ENCODE measurements at regions not wholly inside any gene's neighbourhood (a gene's known extent, or its start where the extent isn't known, plus 50 kb on each side); places are given as distances from the start of the nearest gene placed in this dataset.

GRCh38 chr1:94327001-94327690 lies 89.8 kb upstream of the ARHGAP29 start:
- Histone ChIP-seq H3K9me3 (ENCODE audit: control insufficient read depth in 1 of 2, insufficient read depth in 1 of 2, low read depth in 1 of 2, low read length in 2 of 2) (no peaks in the 10 kb centered on the region), H2AFZ (ENCODE audit: low read depth, low read length, poor library complexity, severe bottlenecking) (no peak overlapping the region), H3K27me3 (ENCODE audit: insufficient read depth, low read length) (no peaks in the 10 kb centered on the region), H3K4me1 (ENCODE audit: control insufficient read depth in 1 of 2, insufficient read depth in 2 of 2, low read length in 2 of 2) (peaks cover 78 to 94% of the 10 kb centered on the region in 2 experiments), H3K9me2 (ENCODE audit: insufficient read depth) (no peaks in the 10 kb centered on the region), H3K4me3 (replicated peaks in 1 of 2; ENCODE audit: low read depth in 1 of 2, low read length in 2 of 2) (peak overlapping the region; percentile 13 to 41; a peak in 3 of 4 replicates), H3K79me2 (ENCODE audit: insufficient read depth, low read length) (peaks cover 12% of the 10 kb centered on the region; the same call in 1 of the 2 replicates), H4K20me1 (ENCODE audit: insufficient read depth) (no peaks in the 10 kb centered on the region), H3K36me3 (ENCODE audit: control insufficient read depth in 1 of 2, insufficient read depth in 2 of 2, low read length in 2 of 2) (no peaks in the 10 kb centered on the region), H3K4me2 (ENCODE audit: low read length) (peak overlapping the region; percentile 74), H3K27ac (ENCODE audit: low read depth, low read length) (peak overlapping the region; percentile 90), H3K9ac (ENCODE audit: low read length) (peak overlapping the region; percentile 67)
- RAD21 ChIA-PET (ENCODE audit: low non-redundant PET in 1 of 2, low total read pairs in 2 of 2, uncharacterized antibody in 2 of 2, unreplicated experiment in 2 of 2), result interaction anchor here in 1 of 2 experiments (2.2 kb wide), 1 partner anchor 27 kb away, joined by 7 read pairs; no protein-coding TSS in a partner anchor
- ATAC-seq (no peak), DNase-seq (ENCODE audit: low read depth, low spot score) (peak; percentile 84)
- intact Hi-C loops (cut with micrococcal nuclease), result loop anchor here (2.0 kb wide), 1 partner anchor 78 kb away; no protein-coding TSS in a partner anchor
- POLR2A ChIA-PET, result interaction anchor here (0.7 to 5.1 kb wide), 10 partner anchors 28 to 288 kb away, joined by 3 to 54 read pairs (median 7); partner anchors contain the start of gene ARHGAP29
- TF ChIP-seq JUND (IDR thresholded peaks at IDR 0.05), result peak; percentile 21; the same call in 1 of the 2 replicates
- TF ChIP-seq ATF3 (IDR thresholded peaks at IDR 0.05), result no peak
- TF ChIP-seq ZNF274 (IDR thresholded peaks at IDR 0.05; ENCODE audit: low read depth, low read length), result no peak
- no peak for TF ChIP-seq ELF1 (IDR thresholded peaks at IDR 0.05; ENCODE audit: borderline replicate concordance, low read depth)
- TF ChIP-seq EGR1 (IDR thresholded peaks at IDR 0.05; ENCODE audit: low read depth), result peak; percentile 50
- 0 out of 2 replicates have a peak, but pooled peaks have one; percentile 58 for TF ChIP-seq CBX3 (IDR thresholded peaks at IDR 0.05; ENCODE audit: low read depth)
- TF ChIP-seq POLR2AphosphoS5 (IDR thresholded peaks at IDR 0.05; ENCODE audit: low read depth, low read length), result peak; percentile 72
- TF ChIP-seq CEBPB (IDR thresholded peaks at IDR 0.05; ENCODE audit: low read depth), result no peak
- no peak for TF ChIP-seq SRF (IDR thresholded peaks at IDR 0.05; ENCODE audit: low read depth)
- peak; percentile 88 for TF ChIP-seq TCF7L2 (IDR thresholded peaks at IDR 0.05; ENCODE audit: borderline replicate concordance, extremely low read depth, insufficient read depth, insufficient read length)
- TF ChIP-seq FOSL1 (IDR thresholded peaks at IDR 0.05; ENCODE audit: low read depth), result peak; percentile 13; the same call in 1 of the 2 replicates
- peak; percentile 32 for TF ChIP-seq SP1 (IDR thresholded peaks at IDR 0.05; ENCODE audit: low read depth)
- peak; percentile 38 for TF ChIP-seq POLR2A (IDR thresholded peaks at IDR 0.05; ENCODE audit: borderline replicate concordance, extremely low read depth, insufficient read depth, insufficient read length)
- TF ChIP-seq MAX (IDR thresholded peaks at IDR 0.05), result peak; percentile 16; the same call in 1 of the 2 replicates
- TF ChIP-seq CTCF (IDR thresholded peaks at IDR 0.05 in 2 of 3, conservative IDR thresholded peaks at IDR 0.05 in 1 of 3; ENCODE audit: borderline replicate concordance in 1 of 3, insufficient read depth in 1 of 3, low read depth in 2 of 3, low read length in 2 of 3), result no peak
- no peak for TF ChIP-seq ZFX (IDR thresholded peaks at IDR 0.05)
- no peak for TF ChIP-seq REST (IDR thresholded peaks at IDR 0.05; ENCODE audit: low read depth)
- TF ChIP-seq EZH2 (IDR thresholded peaks at IDR 0.05), result no peak
- no peak for TF ChIP-seq SIN3A (IDR thresholded peaks at IDR 0.05; ENCODE audit: low read depth)
- TF ChIP-seq RAD21 (IDR thresholded peaks at IDR 0.05; ENCODE audit: low read depth), result peak; percentile 23
- peak; percentile 26 for TF ChIP-seq YY1 (IDR thresholded peaks at IDR 0.05; ENCODE audit: extremely low read depth, insufficient replicate concordance, low read depth, low read length)
- BruUV-seq (replicated peaks), result TSS peak; percentile 26
- CTCF ChIA-PET, result interaction anchor here (0.7 to 3.3 kb wide), 6 partner anchors 8 to 302 kb away, joined by 3 to 22 read pairs (median 4); no protein-coding TSS in a partner anchor

All from HCT116 (cell line).